GM18505 (cell line): ENCODE measurements at regions not wholly inside any gene's neighbourhood (a gene's known extent, or its start where the extent isn't known, plus 50 kb on each side); places are given as distances from the start of the nearest gene placed in this dataset.
A peak's percentile ranks its signal among the peaks of the same experiment; 100 is the strongest.

Source experiments
- ATAC-seq: cut with Tn5 transposase; IDR thresholded peaks from one replicate; pipeline ENCODE4 v1.9.1; 2021; ENCODE audit not compliant: unreplicated experiment
- POLR2A ChIP-seq: IDR thresholded peaks from 4 replicates; pipeline ENCODE4 v1.6.1; 2011; ENCODE audit warnings: borderline replicate concordance; ENCODE audit not compliant: insufficient read depth, insufficient read length; ENCODE audit errors: extremely low read depth

DNA sequence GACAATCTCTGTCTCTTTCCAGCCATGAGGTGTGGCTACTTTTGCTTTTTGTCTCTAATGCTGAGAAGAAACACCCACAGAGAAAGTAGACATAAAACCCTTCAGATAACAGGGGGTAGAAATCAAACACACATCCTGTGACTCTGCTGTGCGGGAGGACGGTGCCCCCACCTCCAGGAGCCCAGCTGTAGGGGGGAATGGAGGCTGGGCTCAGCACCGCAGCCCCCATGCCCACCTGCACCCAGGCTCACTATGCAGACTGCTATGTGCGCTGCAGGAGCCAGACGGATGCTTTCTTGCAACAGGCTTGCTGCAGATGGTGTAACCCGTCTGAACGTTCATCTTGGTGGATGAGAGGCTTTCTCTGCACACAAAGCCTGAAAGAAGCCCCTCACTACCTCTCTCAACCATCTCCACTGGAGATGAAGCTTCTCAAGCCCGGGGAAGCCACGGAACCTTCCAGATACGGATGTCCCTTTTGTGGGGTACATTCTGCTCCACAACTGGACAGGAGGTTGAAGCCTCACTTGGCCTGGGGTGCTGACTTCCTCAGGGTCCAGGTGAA is 207.2 kb downstream of the GADD45G start:
- no peak for TF ChIP-seq POLR2A
- no peak for ATAC-seq

DNA sequence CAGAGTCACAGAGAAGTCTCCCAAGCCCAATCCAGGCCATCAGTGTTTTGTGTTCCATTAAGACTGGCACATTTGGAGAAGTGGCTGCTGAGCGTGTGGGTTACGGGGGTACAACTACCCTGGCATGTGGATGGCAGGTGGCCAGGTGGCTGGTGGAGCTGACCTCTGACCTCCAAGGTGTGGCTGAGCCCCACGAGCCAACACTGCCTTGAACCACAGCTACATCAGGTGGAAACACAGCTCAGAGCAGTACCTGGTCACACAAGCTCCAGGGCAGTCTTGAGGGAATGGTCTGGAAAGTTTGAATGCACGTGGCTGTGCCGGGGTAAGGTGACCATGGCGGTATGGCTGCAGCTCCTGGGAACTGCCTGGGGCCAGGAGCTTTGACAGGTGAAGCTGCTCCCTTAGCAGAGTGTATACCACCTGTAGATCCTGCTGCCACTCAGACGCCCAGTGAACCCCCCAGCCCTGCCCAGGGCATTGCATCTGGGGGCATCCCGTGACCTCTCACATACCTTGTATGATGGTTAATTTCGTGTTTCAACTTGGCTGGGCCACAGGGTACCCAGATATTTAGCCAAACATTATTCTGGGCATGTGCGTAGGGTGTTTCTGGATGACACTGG is 207.9 kb downstream of the GADD45G start:
- ATAC-seq: no peak
- TF ChIP-seq POLR2A: no peak

DNA sequence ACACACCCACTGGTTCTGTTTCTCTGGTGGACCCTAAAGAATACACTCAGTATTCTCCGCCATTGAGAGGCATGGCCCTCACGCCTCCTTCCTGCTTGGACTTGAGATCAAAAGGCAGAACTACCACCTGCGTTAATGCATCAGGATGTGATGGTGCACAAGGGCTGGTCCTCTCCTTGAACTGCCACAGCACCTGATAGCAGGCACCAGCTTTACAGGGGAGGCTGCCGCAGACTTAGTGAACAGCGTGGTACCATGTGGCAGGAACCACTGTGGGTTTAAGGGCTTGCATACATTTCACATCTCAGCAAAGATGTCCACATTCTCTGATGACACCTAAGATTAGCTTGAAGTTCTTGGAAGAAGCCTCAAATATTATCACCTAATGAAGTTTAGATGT is 208.7 kb downstream of the GADD45G start:
- TF ChIP-seq POLR2A: no peak
- no peak for ATAC-seq

DNA sequence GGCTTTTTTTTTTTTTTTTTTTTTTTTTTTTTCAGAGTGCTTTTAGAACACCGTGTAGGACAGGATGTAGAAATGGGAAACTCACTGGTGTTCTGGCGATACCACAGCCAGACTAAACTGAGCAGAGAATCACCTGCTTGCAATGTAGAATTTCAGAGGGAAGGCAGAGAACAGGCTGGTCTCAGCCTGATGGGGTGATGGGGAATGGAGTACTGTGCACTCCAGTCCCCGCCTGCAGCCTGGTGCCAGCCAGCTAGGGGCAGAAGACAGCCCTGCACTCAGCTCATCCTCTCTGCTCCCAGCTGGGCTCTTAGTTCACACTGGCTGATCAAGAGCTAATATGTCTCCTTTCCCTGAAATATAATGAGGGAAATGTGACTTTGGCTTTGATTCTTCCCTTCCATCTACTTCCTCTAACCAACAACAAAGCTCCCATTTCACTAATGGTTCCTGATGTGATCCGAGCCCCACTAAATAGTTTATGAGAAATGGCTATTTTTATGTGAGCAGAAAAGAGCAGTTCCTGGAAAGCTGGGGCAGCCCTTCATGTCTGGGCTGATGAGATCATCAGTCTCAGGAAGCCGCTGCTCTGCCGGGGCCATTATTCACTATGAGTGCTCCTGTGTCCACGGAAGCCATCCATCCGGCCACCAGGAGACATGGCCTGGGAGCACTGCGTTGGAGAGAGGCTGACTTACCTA is 209.7 kb downstream of the GADD45G start:
- no peak for TF ChIP-seq POLR2A
- ATAC-seq: no peak

DNA sequence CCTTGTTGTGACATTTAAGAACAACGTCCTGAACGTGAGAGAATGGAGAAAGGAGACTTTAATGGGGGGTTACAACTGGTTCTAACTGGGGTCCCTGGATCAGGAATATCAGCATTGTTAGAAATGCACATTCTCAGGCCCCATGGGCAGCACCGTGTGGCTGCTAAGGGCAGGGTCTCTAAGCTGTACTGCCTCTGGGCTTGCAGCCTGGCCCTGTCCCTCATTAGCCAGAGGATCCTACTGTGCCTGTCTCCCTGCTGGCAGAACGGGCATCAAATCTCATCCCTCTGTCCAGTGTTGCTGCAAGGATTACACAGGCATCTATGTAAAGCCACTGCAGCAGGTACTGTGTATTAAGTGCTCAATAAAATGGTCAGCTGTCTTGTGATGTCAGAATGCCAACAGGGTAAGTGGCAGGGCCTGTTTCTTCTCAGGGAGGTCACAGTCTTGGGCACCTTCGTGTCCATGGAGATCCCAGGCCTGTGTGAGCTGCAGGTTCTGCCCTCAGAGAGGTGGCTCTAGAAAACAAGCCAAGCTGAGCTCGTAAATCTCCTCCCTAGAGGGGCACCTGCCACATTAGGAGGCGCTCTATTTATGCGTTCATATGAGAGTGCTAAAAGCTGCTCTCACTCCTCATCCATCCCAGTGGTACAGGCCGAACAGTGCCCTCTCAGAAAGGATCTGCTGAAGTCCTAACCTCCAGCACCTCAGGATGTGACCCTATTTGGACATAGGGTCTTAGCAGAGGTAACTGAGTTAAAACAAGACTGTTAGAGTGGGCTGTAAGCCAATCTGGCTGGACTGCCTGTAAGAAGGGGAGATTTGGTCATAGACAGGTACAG is 210.5 kb downstream of the GADD45G start:
- ATAC-seq: peak; percentile 40
- TF ChIP-seq POLR2A: no peak

DNA sequence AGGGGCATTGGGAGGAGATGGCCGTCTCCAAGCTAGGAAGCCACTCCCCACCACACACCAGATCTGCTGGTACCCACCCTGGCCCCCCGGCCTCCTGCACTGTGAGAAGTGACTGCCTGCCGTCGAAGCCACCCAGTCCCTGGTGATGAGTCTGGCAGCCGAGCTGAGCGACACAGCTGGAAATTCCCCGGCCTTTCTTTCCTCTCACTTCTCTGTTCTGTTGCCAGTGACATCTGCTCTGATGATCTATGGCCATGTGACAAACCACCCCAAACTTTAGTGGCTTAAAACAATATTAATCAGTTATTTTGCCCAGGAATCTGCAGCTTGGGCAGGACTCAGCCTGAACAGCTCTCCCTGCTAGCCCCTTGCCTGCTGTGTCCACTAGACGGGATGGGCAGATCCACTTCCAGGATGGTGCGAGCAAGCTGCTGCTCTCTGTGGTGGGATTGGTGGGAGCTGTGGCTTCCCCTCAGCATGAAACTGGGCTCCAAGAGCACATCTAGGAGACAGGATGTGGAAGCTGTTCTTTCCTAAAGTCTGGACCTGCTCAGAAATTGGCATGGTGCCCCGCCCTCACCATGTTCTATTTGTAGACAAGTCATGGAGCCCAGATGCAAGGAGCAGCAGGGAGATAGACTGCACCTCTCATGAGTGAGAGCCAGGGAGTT is 211.2 kb downstream of the GADD45G start:
- peak; percentile 86 for ATAC-seq

DNA sequence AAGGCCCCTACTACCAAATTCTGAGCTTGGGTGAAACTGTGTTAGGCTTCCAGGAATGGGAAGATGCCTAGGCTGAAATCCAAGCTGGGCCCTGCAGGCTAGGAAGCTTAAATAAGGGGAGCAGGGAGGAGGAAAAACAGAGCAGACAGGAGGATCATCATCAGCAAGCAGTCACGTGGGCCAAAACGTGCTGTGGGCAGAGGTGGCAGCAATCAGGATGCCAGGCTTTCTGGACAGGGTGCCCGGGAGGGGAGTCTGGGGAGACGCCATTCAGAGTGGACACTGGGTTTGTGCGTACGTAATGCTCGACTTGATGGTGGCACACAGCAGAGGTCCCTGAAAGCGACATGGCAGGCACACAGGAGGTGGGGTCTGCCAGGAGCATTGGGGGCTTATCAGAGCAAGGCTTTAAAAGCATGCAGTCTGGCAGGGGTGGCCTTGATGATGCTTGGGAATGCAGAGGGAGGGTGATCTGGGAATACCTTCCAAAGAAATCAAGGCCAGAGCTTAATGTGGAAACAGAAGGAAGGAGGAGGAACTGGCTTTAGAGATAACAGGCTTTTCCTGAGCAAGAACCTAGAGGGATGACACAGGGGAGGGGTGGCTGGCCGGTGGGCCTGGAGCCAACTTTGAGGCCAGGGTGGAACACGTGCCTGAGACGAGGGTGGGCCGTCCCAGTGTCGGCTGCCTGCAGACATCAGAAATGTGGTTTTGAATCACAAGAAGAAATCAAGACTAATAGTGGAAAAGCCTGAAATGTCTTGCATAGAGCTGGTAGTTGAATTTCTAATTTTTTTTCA is 212.5 kb downstream of the GADD45G start:
- TF ChIP-seq POLR2A: no peak

More for the DNA sequence above, 211.2 kb downstream of the GADD45G start:
- peak; percentile 37 for TF ChIP-seq POLR2A

DNA sequence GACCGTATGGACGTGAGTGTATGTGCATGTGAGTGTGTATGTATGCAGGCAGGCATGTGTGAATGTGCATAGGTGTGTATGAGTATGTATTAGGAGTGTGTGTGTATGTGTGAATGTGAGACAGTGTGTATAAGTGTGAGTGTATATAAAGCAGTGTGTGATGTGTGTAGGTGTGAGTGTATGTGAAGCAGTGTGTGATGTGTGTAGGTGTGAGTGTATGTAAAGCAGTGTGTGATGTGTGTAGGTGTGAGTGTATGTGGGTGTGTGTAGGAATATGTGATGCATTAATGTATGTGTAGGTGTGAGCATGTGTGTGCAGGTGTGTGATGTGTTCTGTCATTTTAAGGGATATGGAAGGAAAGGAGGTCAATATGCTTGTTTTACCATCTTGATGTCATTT is 215.5 kb downstream of the GADD45G start:
- no peak for TF ChIP-seq POLR2A
- ATAC-seq: no peak

More for the DNA sequence above, 212.5 kb downstream of the GADD45G start:
- ATAC-seq: no peak

DNA sequence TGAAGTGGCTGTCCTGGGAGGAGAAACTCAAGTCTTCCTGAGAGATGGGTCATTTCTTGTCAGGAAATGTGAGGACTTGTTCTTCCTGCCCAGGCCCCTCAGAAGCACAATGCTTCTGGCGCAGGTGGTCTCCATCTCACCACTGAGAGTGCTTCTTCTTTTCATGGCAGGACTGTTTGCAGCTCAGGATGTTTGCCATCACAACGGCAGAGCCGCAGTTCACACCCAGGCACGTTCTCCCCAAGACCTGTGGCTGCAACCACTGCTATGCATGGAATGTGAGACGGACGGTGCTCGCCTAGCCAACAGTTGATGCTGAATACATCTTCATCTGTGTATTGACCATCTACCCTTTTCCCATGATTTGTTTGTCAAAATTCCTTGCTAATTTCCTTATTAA is 216.3 kb downstream of the GADD45G start:
- ATAC-seq: no peak
- no peak for TF ChIP-seq POLR2A

DNA sequence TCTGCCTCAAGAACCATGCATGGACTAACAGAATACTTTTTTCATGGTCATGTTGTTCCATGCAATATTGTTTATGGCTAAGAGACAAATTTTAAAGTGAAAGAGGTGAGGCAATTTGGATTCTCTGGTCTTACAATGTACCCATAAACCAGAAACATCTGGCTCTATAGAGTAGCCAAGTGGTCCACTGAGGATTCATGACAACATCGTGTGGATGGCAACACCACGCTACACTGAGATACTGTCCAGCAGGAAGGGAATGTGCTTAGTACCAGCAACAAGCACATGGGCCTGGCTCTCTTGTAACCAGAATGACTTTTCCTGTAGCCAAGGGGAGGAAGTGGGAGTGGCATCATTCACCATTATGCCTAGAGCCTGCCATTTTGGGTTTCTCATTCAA is 218.2 kb downstream of the GADD45G start:
- TF ChIP-seq POLR2A: no peak
- ATAC-seq: no peak

DNA sequence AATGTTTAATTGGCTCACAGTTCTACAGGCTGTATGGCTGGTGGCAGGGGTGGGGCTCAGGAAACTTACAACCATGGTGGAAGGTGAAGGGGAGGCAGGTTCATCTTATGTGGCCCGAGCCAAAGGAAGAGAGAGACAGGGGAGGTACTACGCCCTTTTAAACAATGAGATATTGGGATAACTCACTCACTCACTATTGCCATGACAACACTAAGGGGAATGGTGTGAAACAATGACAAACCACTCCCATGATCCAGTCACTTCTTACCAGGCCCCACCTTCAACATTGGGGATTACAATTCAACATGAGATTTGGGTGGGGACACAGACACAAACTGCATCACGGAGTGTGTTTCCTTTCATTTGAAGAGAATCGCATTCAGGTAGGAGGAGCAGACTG is 220.9 kb downstream of the GADD45G start:
- ATAC-seq: no peak
- no peak for TF ChIP-seq POLR2A

DNA sequence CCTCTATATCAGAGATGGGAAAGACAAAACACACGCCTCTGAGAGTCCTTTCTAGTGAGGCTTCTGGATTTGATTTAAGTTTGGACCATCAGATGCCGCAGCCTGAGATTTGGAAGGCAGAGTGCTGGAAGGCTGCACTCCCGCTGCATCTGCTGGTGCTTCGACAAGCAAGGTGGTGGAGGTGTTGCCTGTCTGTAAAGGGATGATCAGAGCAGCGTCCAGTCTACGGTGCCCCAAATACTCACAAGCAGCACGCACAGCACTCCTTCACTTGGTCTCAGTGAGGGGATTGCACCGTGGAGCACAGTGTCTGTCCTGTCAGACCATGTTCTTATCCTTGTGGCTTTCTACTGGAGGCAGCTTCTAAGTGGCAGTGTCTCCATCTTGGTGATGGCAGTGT is 221.4 kb downstream of the GADD45G start:
- no peak for ATAC-seq
- TF ChIP-seq POLR2A: no peak
